Activated T-cell treated with anti-CD3 and anti-CD28 coated beads, Interleukin-2, amount 50 U/mL, for 24 hours (primary cell): ENCODE measurements at regions not wholly inside any gene's neighbourhood (a gene's known extent, or its start where the extent isn't known, plus 50 kb on each side); places are given as distances from the start of the nearest gene placed in this dataset.

Source experiments
- DNase-seq: peaks from one replicate; pipeline ENCODE4 v3.0.0-alpha.2; 2020
- H3K27ac Mint-ChIP-seq: 2 replicates; pipeline ENCODE4 v1.8.0; 2020; ENCODE audit warnings: mild to moderate bottlenecking, mixed read lengths
- H3K27me3 Mint-ChIP-seq: 2 replicates; pipeline ENCODE4 v1.8.0; 2020; ENCODE audit warnings: mixed read lengths
- H3K36me3 Mint-ChIP-seq: 2 replicates; pipeline ENCODE4 v1.8.0; 2020; ENCODE audit warnings: low read depth, mixed read lengths
- H3K4me1 Mint-ChIP-seq: 2 replicates; pipeline ENCODE4 v1.8.0; 2020; ENCODE audit warnings: low read depth, mixed read lengths
- H3K4me3 Mint-ChIP-seq: 2 replicates; pipeline ENCODE4 v1.8.0; 2020; ENCODE audit warnings: mild to moderate bottlenecking, moderate library complexity, mixed read lengths
- H3K9me3 Mint-ChIP-seq: 2 replicates; pipeline ENCODE4 v1.8.0; 2020; ENCODE audit warnings: mixed read lengths

- Mint-ChIP-seq H3K27me3 (peaks cover 7% of the 10 kb centered on the region), H3K27ac (no peak overlapping the region), H3K9me3 (peaks cover 9% of the 10 kb centered on the region), H3K36me3 (no peaks in the 10 kb centered on the region), H3K4me1 (no peaks in the 10 kb centered on the region), H3K4me3 (no peak overlapping the region)
- DNase-seq = no peak
These were observed 92.5 kb upstream of the CAMK1G start for GRCh38 chr1:209491031-209491430.

DNA sequence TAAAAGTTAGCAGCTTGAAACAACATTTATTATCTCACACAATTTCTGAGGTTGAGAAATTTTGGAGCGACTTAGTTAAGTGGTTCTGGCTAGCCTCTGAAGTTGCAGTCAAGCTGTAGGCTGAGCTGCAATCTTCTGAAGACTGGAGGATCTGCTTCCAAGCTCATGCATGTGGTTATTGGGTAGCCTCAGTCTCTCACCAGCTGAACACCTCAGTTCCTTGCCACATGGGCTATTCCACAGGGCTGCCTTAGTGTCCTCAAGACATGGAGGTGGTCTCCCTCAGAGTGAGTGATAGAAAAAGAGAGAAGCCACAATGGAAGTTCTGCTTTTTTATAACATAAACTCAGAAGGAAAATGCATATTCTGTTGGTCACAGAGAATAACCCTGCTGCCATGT, 92.0 kb upstream of the CAMK1G start:
- no peak for DNase-seq
- no peaks in the 10 kb centered on the region for H3K36me3 Mint-ChIP-seq
- peaks cover 7% of the 10 kb centered on the region for H3K27me3 Mint-ChIP-seq
- H3K9me3 Mint-ChIP-seq = peaks cover 9% of the 10 kb centered on the region
- no peak overlapping the region for H3K4me3 Mint-ChIP-seq
- no peak overlapping the region for H3K27ac Mint-ChIP-seq
- no peaks in the 10 kb centered on the region for H3K4me1 Mint-ChIP-seq

DNA sequence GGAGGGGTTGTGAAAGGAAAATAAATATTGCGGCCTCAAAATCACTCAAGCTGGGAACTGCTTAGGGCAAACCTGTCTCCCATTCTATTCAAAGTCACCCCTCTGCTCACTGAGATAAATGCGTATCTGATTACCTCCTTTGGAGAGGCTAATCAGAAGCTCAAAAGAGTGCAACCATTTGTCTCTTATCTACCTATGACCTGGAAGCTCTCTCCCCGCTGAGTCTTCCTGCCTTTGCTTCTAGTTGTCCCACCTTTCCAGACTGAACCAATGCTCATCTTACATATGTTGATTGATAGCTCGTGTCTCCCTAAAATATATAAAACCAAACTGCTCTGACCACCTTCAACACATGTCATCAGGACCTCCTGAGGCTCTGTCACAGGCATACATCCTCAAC, 91.6 kb upstream of the CAMK1G start:
- Mint-ChIP-seq H3K9me3 (peaks cover 12% of the 10 kb centered on the region), H3K4me3 (no peak overlapping the region)

DNA sequence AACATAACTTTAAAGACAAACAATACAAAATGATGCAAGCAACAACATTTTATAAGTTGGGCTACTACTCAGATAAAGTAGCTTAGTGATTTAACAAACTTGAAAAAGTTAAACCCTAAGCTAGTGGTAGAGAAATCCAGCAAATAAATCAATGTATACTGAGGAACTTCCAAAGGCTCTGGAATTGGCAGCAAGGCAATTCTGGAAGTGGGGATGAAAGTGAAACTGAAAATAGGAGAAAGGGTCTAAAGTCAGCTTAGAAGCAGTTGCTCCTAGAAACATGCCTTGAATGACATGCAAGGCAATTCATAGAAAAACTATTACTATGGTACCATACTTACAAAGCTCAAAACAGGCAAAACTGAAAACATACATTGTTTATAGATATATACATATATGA, 90.0 kb upstream of the CAMK1G start:
- Mint-ChIP-seq H3K9me3 (peaks cover 12% of the 10 kb centered on the region), H3K27me3 (peaks cover 7% of the 10 kb centered on the region), H3K4me3 (no peak overlapping the region), H3K27ac (no peak overlapping the region), H3K4me1 (no peaks in the 10 kb centered on the region), H3K36me3 (no peaks in the 10 kb centered on the region)
- no peak for DNase-seq

More for the DNA sequence above, 91.6 kb upstream of the CAMK1G start:
- H3K4me1 Mint-ChIP-seq = no peaks in the 10 kb centered on the region
- peaks cover 7% of the 10 kb centered on the region for H3K27me3 Mint-ChIP-seq
- no peaks in the 10 kb centered on the region for H3K36me3 Mint-ChIP-seq
- no peak overlapping the region for H3K27ac Mint-ChIP-seq
- DNase-seq = no peak

DNA sequence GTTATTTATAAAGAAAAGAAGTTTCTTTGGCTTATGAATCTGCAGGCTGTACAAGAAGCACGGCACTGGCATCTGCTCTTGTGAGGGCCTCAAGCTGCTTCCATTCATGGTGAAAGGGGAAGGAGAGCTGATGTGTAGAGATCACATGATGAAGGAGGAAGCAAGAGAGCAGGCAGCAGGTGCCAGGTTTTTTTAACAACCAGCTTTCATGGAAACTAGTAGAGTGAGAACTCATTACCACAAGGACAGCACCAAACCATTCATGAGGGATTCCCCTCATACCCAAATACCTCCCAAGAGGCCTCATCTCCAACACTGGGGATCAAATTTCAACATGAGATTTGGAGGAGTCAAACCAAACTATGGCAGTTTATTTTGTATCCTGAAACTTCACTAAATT, 85.8 kb upstream of the CAMK1G start:
- H3K27me3 Mint-ChIP-seq = no peaks in the 10 kb centered on the region
- H3K36me3 Mint-ChIP-seq = no peaks in the 10 kb centered on the region
- no peaks in the 10 kb centered on the region for H3K4me1 Mint-ChIP-seq

DNA sequence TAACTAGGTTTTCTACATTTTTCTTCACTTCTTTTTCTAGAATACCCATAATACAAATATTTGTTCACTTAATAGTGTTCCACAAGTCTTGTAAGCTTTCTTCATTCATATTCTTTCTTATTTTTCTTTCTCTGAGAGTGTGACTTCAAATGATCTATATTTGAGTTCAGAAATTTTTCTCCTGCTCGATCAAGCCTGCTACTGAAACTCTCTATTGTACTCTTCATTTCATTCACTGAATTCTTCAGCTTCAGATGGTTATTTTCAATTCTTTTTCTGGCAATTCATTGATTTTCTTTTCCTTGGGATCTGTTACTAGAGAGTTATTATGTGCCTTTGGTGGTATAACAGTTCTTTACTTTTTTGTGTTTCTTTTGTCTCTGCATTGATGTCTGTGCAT, 82.5 kb upstream of the CAMK1G start:
- Mint-ChIP-seq H3K4me3 (no peak overlapping the region), H3K27ac (no peak overlapping the region), H3K4me1 (no peaks in the 10 kb centered on the region), H3K36me3 (no peaks in the 10 kb centered on the region), H3K27me3 (peaks cover 10% of the 10 kb centered on the region), H3K9me3 (peaks cover 19% of the 10 kb centered on the region)
- DNase-seq = no peak

More for the DNA sequence above, 85.8 kb upstream of the CAMK1G start:
- no peak overlapping the region for H3K27ac Mint-ChIP-seq
- H3K4me3 Mint-ChIP-seq = no peak overlapping the region
- H3K9me3 Mint-ChIP-seq = peaks cover 29% of the 10 kb centered on the region
- no peak for DNase-seq

DNA sequence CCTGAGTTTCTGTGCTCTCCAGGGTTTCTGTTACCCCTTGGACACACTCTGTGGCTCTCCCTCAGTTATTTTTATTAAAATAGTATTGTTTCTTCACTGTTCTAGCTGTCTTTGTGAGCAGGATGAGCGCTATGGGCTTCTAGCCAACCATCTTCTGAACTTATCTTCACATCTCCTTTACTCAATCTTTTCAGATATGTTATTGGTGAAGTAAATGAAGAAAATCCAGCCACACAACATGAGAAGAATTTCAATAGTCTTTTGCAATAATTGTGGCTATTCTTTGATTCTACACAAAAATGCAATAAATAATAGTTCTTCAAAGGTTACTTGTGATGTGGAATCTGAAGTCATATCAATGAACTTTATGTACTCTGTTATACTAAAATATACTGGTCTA, 80.3 kb upstream of the CAMK1G start:
- Mint-ChIP-seq H3K9me3 (peaks cover 17% of the 10 kb centered on the region), H3K27me3 (peaks cover 19% of the 10 kb centered on the region), H3K4me3 (no peak overlapping the region), H3K36me3 (no peaks in the 10 kb centered on the region), H3K4me1 (no peaks in the 10 kb centered on the region), H3K27ac (no peak overlapping the region)
- DNase-seq = no peak

DNA sequence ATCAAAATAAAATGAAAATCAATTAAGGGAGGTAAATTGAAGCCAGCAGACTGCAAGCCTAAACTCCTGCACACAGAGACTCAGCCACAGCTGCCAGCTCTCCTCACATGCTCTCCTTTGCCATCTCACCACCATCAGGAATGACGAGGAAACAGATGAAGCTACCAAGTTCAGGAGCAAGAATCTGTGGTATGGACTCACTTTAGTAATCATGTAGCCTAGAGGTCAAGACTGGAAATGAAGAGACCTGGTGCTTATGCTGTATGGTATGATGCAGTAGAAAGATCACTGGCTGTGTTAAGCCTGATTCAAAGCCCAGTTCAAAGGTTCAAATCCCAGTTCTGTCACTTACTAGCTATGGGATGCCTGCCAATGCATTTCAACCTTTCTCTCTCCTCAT, 78.9 kb upstream of the CAMK1G start:
- Mint-ChIP-seq H3K36me3 (no peaks in the 10 kb centered on the region), H3K27ac (no peak overlapping the region), H3K4me3 (no peak overlapping the region), H3K27me3 (peaks cover 19% of the 10 kb centered on the region), H3K9me3 (peaks cover 14% of the 10 kb centered on the region), H3K4me1 (no peaks in the 10 kb centered on the region)
- no peak for DNase-seq

GRCh38 chr1:209505044-209505443, 78.5 kb upstream of the CAMK1G start:
- H3K36me3 Mint-ChIP-seq = no peaks in the 10 kb centered on the region
- no peak overlapping the region for H3K27ac Mint-ChIP-seq
- peaks cover 19% of the 10 kb centered on the region for H3K27me3 Mint-ChIP-seq
- no peaks in the 10 kb centered on the region for H3K4me1 Mint-ChIP-seq
- no peak for DNase-seq
- peaks cover 11% of the 10 kb centered on the region for H3K9me3 Mint-ChIP-seq
- H3K4me3 Mint-ChIP-seq = no peak overlapping the region

- Mint-ChIP-seq H3K27me3 (peaks cover 19% of the 10 kb centered on the region), H3K4me3 (no peak overlapping the region), H3K27ac (no peak overlapping the region)
These were observed 77.4 kb upstream of the CAMK1G start for GRCh38 chr1:209506101-209506500.

GRCh38 chr1:209509039-209509438, 74.5 kb upstream of the CAMK1G start:
- Mint-ChIP-seq H3K9me3 (peaks cover 2% of the 10 kb centered on the region), H3K36me3 (no peaks in the 10 kb centered on the region), H3K4me1 (no peaks in the 10 kb centered on the region), H3K4me3 (no peak overlapping the region), H3K27ac (no peak overlapping the region), H3K27me3 (peaks cover 25% of the 10 kb centered on the region)
- no peak for DNase-seq

More at GRCh38 chr1:209506101-209506500, 77.4 kb upstream of the CAMK1G start:
- no peak for DNase-seq
- Mint-ChIP-seq H3K4me1 (no peaks in the 10 kb centered on the region), H3K9me3 (peaks cover 3% of the 10 kb centered on the region), H3K36me3 (no peaks in the 10 kb centered on the region)

DNA sequence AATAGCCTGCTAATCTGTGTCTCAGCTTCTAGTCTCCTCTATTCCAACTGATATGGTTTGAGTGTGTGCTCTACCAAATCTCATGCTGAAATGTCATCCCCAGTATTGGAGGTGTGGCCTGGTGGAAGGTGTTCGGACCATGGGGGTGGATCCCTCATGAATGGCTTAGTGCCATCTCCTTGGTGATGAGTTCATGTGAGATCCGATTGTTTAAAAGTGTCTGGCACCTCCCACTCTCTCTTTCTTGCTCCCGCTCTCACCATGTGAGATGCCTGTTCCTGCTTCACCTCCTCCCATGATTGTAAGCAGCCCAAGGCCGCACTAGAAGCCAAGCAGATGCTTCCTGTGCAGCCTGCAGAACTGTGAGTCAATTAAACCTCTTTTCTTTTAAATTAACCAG, 73.5 kb upstream of the CAMK1G start:
- Mint-ChIP-seq H3K4me1 (no peaks in the 10 kb centered on the region), H3K27me3 (peaks cover 24% of the 10 kb centered on the region), H3K4me3 (no peak overlapping the region), H3K36me3 (no peaks in the 10 kb centered on the region), H3K9me3 (peaks cover 2% of the 10 kb centered on the region), H3K27ac (no peak overlapping the region)
- DNase-seq = no peak

DNA sequence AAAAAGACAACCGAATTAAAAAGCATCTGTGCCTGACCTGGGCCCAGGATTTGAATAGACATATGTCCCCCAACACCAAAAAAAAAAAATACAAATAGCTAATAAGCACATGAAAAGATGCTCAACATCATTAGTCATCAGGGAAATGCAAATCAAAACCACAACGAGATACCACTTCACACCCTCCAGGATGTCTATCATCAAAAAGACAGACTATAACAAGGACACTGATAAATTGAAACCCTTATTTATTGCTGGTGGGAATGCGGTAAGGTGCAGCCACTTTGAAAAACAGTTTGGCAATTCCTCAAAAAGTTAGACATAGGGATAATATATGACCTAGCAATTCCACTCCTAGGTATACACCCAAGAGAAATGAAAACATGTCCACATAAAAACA, 72.3 kb upstream of the CAMK1G start:
- DNase-seq = no peak
- Mint-ChIP-seq H3K4me1 (no peaks in the 10 kb centered on the region), H3K27ac (no peak overlapping the region), H3K4me3 (no peak overlapping the region), H3K9me3 (peaks cover 2% of the 10 kb centered on the region), H3K27me3 (peaks cover 18% of the 10 kb centered on the region), H3K36me3 (no peaks in the 10 kb centered on the region)

DNA sequence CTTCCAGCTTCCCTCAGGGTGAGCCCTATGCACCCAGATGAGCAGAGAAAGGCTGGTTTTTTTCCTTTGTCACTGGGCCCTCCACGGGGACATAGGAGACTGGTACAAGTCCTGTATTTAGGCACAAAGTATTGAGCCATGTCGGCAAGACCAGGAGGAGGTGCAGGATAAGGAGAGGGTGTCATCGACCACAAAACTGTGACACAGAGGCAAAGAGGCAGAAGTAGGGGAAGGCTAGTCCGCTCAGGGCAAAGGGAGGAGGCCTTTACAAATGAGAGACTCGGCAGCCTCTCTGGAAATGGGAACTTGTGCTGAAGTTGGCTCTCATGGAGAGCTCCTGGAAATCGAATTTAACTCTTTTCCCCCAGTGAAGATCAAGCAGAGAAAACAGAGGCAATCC, 70.7 kb upstream of the CAMK1G start:
- Mint-ChIP-seq H3K9me3 (peaks cover 2% of the 10 kb centered on the region), H3K36me3 (no peaks in the 10 kb centered on the region), H3K27me3 (peaks cover 13% of the 10 kb centered on the region), H3K27ac (no peak overlapping the region), H3K4me3 (no peak overlapping the region), H3K4me1 (no peaks in the 10 kb centered on the region)
- no peak for DNase-seq

- H3K27me3 Mint-ChIP-seq = peaks cover 15% of the 10 kb centered on the region
- H3K4me1 Mint-ChIP-seq = no peaks in the 10 kb centered on the region
- H3K27ac Mint-ChIP-seq = no peak overlapping the region
- peaks cover 2% of the 10 kb centered on the region for H3K9me3 Mint-ChIP-seq
- no peak for DNase-seq
- H3K36me3 Mint-ChIP-seq = no peaks in the 10 kb centered on the region
- no peak overlapping the region for H3K4me3 Mint-ChIP-seq
These were observed 70.3 kb upstream of the CAMK1G start for GRCh38 chr1:209513226-209513625.
